ENCODE measurements at regions not wholly inside any gene's neighbourhood (a gene's known extent, or its start where the extent isn't known, plus 50 kb on each side); places are given as distances from the start of the nearest gene placed in this dataset.

GRCh38 chr5:6252581-6252980 is 125.8 kb downstream of the MED10 start:
- Histone ChIP-seq H3K36me3 (ENCODE audit: control insufficient read depth in 2 of 2, extremely low read depth in 1 of 2, insufficient read depth in 2 of 2, low read length in 2 of 2) (no peaks in the 10 kb centered on the region), H3K27me3 (ENCODE audit: control insufficient read depth, extremely low read depth, insufficient read depth, low read length) (no peaks in the 10 kb centered on the region), H3K27ac (ENCODE audit: control insufficient read depth, insufficient read depth, low read length) (no peak overlapping the region), H3K4me1 (ENCODE audit: control insufficient read depth, extremely low read depth, insufficient read depth, low read length) (no peaks in the 10 kb centered on the region), H3K4me2 (ENCODE audit: control insufficient read depth, extremely low read depth, insufficient read depth, low read depth, low read length) (no peak overlapping the region), H3K9me3 (ENCODE audit: control insufficient read depth, low read depth, low read length) (no peaks in the 10 kb centered on the region), H2AFZ (ENCODE audit: control insufficient read depth, low read length) (no peak overlapping the region), H4K20me1 (ENCODE audit: control insufficient read depth, extremely low read depth, insufficient read depth, low read length) (no peaks in the 10 kb centered on the region), H3K9ac (ENCODE audit: control insufficient read depth, extremely low read depth, insufficient read depth, low read length) (no peak overlapping the region), H3K9me1 (ENCODE audit: control insufficient read depth, extremely low read depth, insufficient read depth, low read length) (no peaks in the 10 kb centered on the region), H3K4me3 (ENCODE audit: control insufficient read depth in 2 of 3, extremely low read depth in 1 of 3, insufficient read depth in 2 of 3, low read depth in 1 of 3, low read length in 3 of 3) (no peak overlapping the region), H3K79me2 (ENCODE audit: control insufficient read depth, insufficient read depth, low read length) (no peaks in the 10 kb centered on the region)
- dilution Hi-C loops (cut with MboI; ENCODE audit: extremely low pct_ligation_motif_present, low sequenced_read_pairs) = no loop called here
- FAIRE-seq (no peak), DNase-seq (ENCODE audit: low read depth, low spot score) (no peak)
- TF ChIP-seq CTCF (optimal IDR thresholded peaks at IDR 0.05 in 1 of 3, IDR thresholded peaks at IDR 0.05 in 1 of 3, conservative IDR thresholded peaks at IDR 0.05 in 1 of 3; ENCODE audit: extremely low read depth in 1 of 3, insufficient read depth in 2 of 3, low read length in 3 of 3) = no peak
- no peak for TF ChIP-seq EZH2 (IDR thresholded peaks at IDR 0.05; ENCODE audit: low read length)

DNA sequence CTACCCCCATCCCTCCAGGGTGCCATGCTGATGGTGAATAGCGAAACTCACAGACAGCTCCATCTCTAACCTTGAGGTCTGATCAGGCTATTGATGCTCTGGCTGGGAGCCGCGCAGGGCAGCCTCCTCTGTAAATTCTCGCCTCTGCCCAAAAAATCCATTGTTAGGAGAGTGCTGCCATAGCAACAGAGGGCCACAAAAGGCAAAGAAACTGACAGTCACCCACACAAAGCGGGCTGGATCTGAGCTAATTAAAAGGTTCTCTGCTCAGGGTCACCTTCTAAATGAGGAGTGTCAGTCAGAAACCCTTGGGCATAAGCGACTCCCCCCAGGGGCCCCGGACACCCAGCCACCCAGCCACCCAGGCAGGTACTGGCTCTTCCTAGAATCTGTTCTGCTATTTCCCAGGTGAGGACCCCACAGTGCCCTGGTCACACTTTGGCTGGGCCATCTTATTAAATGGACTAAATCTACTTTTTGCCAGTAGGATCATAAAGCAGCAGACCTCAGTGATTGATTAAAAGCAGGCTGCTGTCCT is 126.7 kb downstream of the MED10 start:
- no peaks in the 10 kb centered on the region for H3K4me1 ChIP-seq (ENCODE audit: control insufficient read depth, extremely low read depth, insufficient read depth, low read length)
- H3K9me1 ChIP-seq (ENCODE audit: control insufficient read depth, extremely low read depth, insufficient read depth, low read length) = no peaks in the 10 kb centered on the region
- H3K4me3 ChIP-seq (ENCODE audit: control insufficient read depth in 2 of 3, extremely low read depth in 1 of 3, insufficient read depth in 2 of 3, low read depth in 1 of 3, low read length in 3 of 3) = no peak overlapping the region
- no peaks in the 10 kb centered on the region for H3K79me2 ChIP-seq (ENCODE audit: control insufficient read depth, insufficient read depth, low read length)
- no peaks in the 10 kb centered on the region for H4K20me1 ChIP-seq (ENCODE audit: control insufficient read depth, extremely low read depth, insufficient read depth, low read length)
- no peak for TF ChIP-seq EZH2 (IDR thresholded peaks at IDR 0.05; ENCODE audit: low read length)
- TF ChIP-seq CTCF (optimal IDR thresholded peaks at IDR 0.05 in 1 of 3, IDR thresholded peaks at IDR 0.05 in 1 of 3, conservative IDR thresholded peaks at IDR 0.05 in 1 of 3; ENCODE audit: extremely low read depth in 1 of 3, insufficient read depth in 2 of 3, low read length in 3 of 3) = no peak
- FAIRE-seq (no peak), DNase-seq (ENCODE audit: low read depth, low spot score) (no peak)
- no peaks in the 10 kb centered on the region for H3K36me3 ChIP-seq (ENCODE audit: control insufficient read depth in 2 of 2, extremely low read depth in 1 of 2, insufficient read depth in 2 of 2, low read length in 2 of 2)
- H3K9ac ChIP-seq (ENCODE audit: control insufficient read depth, extremely low read depth, insufficient read depth, low read length) = no peak overlapping the region
- no peaks in the 10 kb centered on the region for H3K9me3 ChIP-seq (ENCODE audit: control insufficient read depth, low read depth, low read length)
- no peak overlapping the region for H3K4me2 ChIP-seq (ENCODE audit: control insufficient read depth, extremely low read depth, insufficient read depth, low read depth, low read length)
- H2AFZ ChIP-seq (ENCODE audit: control insufficient read depth, low read length) = no peak overlapping the region
- dilution Hi-C loops (cut with MboI; ENCODE audit: extremely low pct_ligation_motif_present, low sequenced_read_pairs) = no loop called here
- no peak overlapping the region for H3K27ac ChIP-seq (ENCODE audit: control insufficient read depth, insufficient read depth, low read length)
- H3K27me3 ChIP-seq (ENCODE audit: control insufficient read depth, extremely low read depth, insufficient read depth, low read length) = no peaks in the 10 kb centered on the region

Measured in keratinocyte (primary cell).